Astrocyte of the cerebellum (primary cell): ENCODE measurements at regions not wholly inside any gene's neighbourhood (a gene's known extent, or its start where the extent isn't known, plus 50 kb on each side); places are given as distances from the start of the nearest gene placed in this dataset.

Experiments
- DNase-seq: peaks from one replicate; pipeline ENCODE4 v3.0.0-alpha.2; 2011; ENCODE audit warnings: low read depth
- H3K4me3 ChIP-seq: 2 replicates; pipeline ENCODE4 v1.5.1; 2011; ENCODE audit warnings: mild to moderate bottlenecking, low read depth, low read length, moderate library complexity
- CTCF ChIP-seq: IDR thresholded peaks from 2 replicates; pipeline ENCODE4 v1.5.1; 2012; ENCODE audit warnings: low read length, low read depth, moderate library complexity, mild to moderate bottlenecking; ENCODE audit errors: missing control alignments
- in situ Hi-C: cut with HindIII; loops from 2 replicates; pipeline ENCODE4 v1.10.0; 2017; ENCODE audit warnings: low sequenced_read_pairs

GRCh38 chr3:87350367-87351199 is 74.2 kb upstream of the POU1F1 start:
- in situ Hi-C loops = no loop called here
- TF ChIP-seq CTCF = peak; percentile 85
- peak; percentile 15 for DNase-seq
- H3K4me3 ChIP-seq = no peak overlapping the region

- TF ChIP-seq CTCF = no peak
- in situ Hi-C loops = no loop called here
- no peak for DNase-seq
- no peak overlapping the region for H3K4me3 ChIP-seq
Measured at GRCh38 chr3:87349833-87350232, 73.4 kb upstream of the POU1F1 start.

- in situ Hi-C loops = no loop called here
- no peak for TF ChIP-seq CTCF
- H3K4me3 ChIP-seq = no peak overlapping the region
- no peak for DNase-seq
Measured at GRCh38 chr3:87336761-87337160, 60.4 kb upstream of the POU1F1 start.

GRCh38 chr3:87335931-87336330 is 59.5 kb upstream of the POU1F1 start:
- TF ChIP-seq CTCF = no peak

GRCh38 chr3:87333393-87333892 is 57.1 kb upstream of the POU1F1 start:
- peak; percentile 44 for DNase-seq
- no peak overlapping the region for H3K4me3 ChIP-seq
- in situ Hi-C loops = no loop called here
- no peak for TF ChIP-seq CTCF

More at GRCh38 chr3:87335931-87336330, 59.5 kb upstream of the POU1F1 start:
- DNase-seq = no peak
- in situ Hi-C loops = no loop called here
- H3K4me3 ChIP-seq = no peak overlapping the region

- in situ Hi-C loops = no loop called here
- no peak for DNase-seq
- no peak overlapping the region for H3K4me3 ChIP-seq
- TF ChIP-seq CTCF = no peak
Measured at GRCh38 chr3:87332789-87333188, 56.4 kb upstream of the POU1F1 start.
